HepG2 (cell line): ENCODE measurements at regions not wholly inside any gene's neighbourhood (a gene's known extent, or its start where the extent isn't known, plus 50 kb on each side); places are given as distances from the start of the nearest gene placed in this dataset.
A peak's percentile ranks its signal among the peaks of the same experiment; 100 is the strongest.

ENCODE experiments used
- ATAC-seq: fragments of 200-7000 bp; cut with Tn5 transposase; 3 replicates; pipeline ENCODE4 v1.9.1; 2020; ENCODE audit warnings: mild to moderate bottlenecking, moderate library complexity
- BruUV-seq: library from RNA; stranded (reverse); fragments of 400-500 nt; replicated peaks from 2 replicates; lab custom pipeline; 2021; lab: Mats Ljungman, UMichigan
- CTCF ChIA-PET: fragments of 300-600 bp; formaldehyde crosslinking; extraction: SDS; loops from one replicate; lab custom pipeline; 2021; ENCODE audit warnings: low total read pairs, inconsistent platforms, low intra/inter-chr PET ratio; lab: Yijun Ruan, JAX
- POLR2A ChIA-PET: fragments of 350-600 bp; sonication (Branson Sonifier 250); formaldehyde crosslinking; loops from one replicate; lab custom pipeline; 2020; ENCODE audit warnings: antibody characterized with exemption, inconsistent platforms; lab: Yijun Ruan, JAX
- DNase-seq: peaks from one replicate; pipeline ENCODE4 v3.0.0-alpha.2; 2015; ENCODE audit warnings: low spot score
- FAIRE-seq: peaks from 3 replicates; lab custom pipeline; 2011; peaks lifted over from hg19 to GRCh38; lab: Jason Lieb, UNC
- H2AFZ ChIP-seq: one replicate; pipeline ENCODE4 v1.6.1; 2011; ENCODE audit warnings: low read length, inconsistent platforms
- H3K27ac ChIP-seq: fragments of 300-600 bp; 3 replicates; pipeline ENCODE4 v1.8.0; 2011; ENCODE audit warnings: mixed run types, mild to moderate bottlenecking, mixed read lengths, low read length, inconsistent platforms; ENCODE audit not compliant: insufficient read depth; ENCODE audit errors: extremely low read length
- H3K27me3 ChIP-seq, 2 experiments: fragments of 200-600 bp in 1 of 2; 2 replicates in 1 of 2; 3 replicates in 1 of 2; pipeline versions ENCODE4 v1.6.0 to v1.8.0; 2011; ENCODE audit warnings: low read length in 2 of 2, mild to moderate bottlenecking in 2 of 2, moderate library complexity in 2 of 2, inconsistent platforms in 1 of 2; ENCODE audit not compliant: insufficient read depth in 2 of 2, control insufficient read depth in 1 of 2
- H3K36me3 ChIP-seq, 2 experiments: fragments of 200-600 bp in 1 of 2; replicated peaks in 1 of 2; 2 replicates in 1 of 2; 3 replicates in 1 of 2; pipeline versions ENCODE4 v1.5.1 to v1.8.0; 2011; ENCODE audit warnings: low read length in 2 of 2, inconsistent platforms in 1 of 2; ENCODE audit not compliant: insufficient read depth in 2 of 2, control insufficient read depth in 1 of 2
- H3K4me1 ChIP-seq: 2 replicates; pipeline ENCODE4 v1.5.1; 2012; ENCODE audit warnings: low read length, inconsistent platforms; ENCODE audit not compliant: insufficient read depth
- H3K4me2 ChIP-seq: 2 replicates; pipeline ENCODE4 v1.6.0; 2011; ENCODE audit warnings: low read depth, low read length, inconsistent platforms
- H3K4me3 ChIP-seq, 3 experiments: fragments of 200-600 bp in 1 of 3; sonication (generic), shearing (Covaris generic) in 1 of 3; replicated peaks in 1 of 3; 2 replicates each; pipeline ENCODE4 v1.5.1; 2011 to 2016; ENCODE audit warnings: low read length in 3 of 3, inconsistent platforms in 2 of 3, low read depth in 2 of 3, mild to moderate bottlenecking in 2 of 3, control low read depth in 1 of 3, mixed read lengths in 1 of 3; ENCODE audit not compliant: insufficient read depth in 1 of 3
- H3K79me2 ChIP-seq: one replicate; pipeline ENCODE4 v1.6.1; 2011; ENCODE audit warnings: low read length, inconsistent platforms; ENCODE audit not compliant: insufficient read depth
- H3K9ac ChIP-seq: 2 replicates; pipeline ENCODE4 v1.6.0; 2011; ENCODE audit warnings: mild to moderate bottlenecking, low read depth, low read length, inconsistent platforms; ENCODE audit not compliant: insufficient read depth
- H3K9me3 ChIP-seq: 2 replicates; pipeline ENCODE4 v1.5.1; 2012; ENCODE audit warnings: mild to moderate bottlenecking, low read length
- H4K20me1 ChIP-seq: 2 replicates; pipeline ENCODE4 v1.6.0; 2011; ENCODE audit warnings: inconsistent platforms, mild to moderate bottlenecking, low read length, moderate library complexity; ENCODE audit not compliant: insufficient read depth
- CEBPB ChIP-seq: IDR thresholded peaks from 2 replicates; pipeline ENCODE4 v1.6.1; 2011; ENCODE audit warnings: low read depth, low read length, improper control_type of control experiment, borderline replicate concordance
- MZF1 ChIP-seq: sonication (generic); formaldehyde crosslinking; IDR thresholded peaks from 2 replicates; pipeline ENCODE4 v1.8.1; 2023; ENCODE audit warnings: mild to moderate bottlenecking, missing genetic modification reagents, borderline replicate concordance
- POLR2G ChIP-seq: fragments of 200-400 bp; formaldehyde crosslinking; IDR thresholded peaks from 2 replicates; pipeline ENCODE4 v1.6.1; 2018; ENCODE audit warnings: mild to moderate bottlenecking, low read depth, low read length, moderate library complexity
- ZNF772 ChIP-seq: sonication (generic); formaldehyde crosslinking; IDR thresholded peaks from 2 replicates; pipeline ENCODE4 v1.5.0; 2020; ENCODE audit warnings: mild to moderate bottlenecking, missing genetic modification reagents
- WGBS: methylation state at CpG from one replicate; pipeline ENCODE4 v1.1.6; 2017; ENCODE audit warnings: low lambda C conversion rate; 5-methylcytosine and 5-hydroxymethylcytosine counted together
- in situ Hi-C: cut with HindIII; loops from 2 replicates; pipeline ENCODE4 v1.10.0; 2017; ENCODE audit warnings: low pct_unique_long_range_greater_than_20kb; ENCODE audit not compliant: extremely low pct_ligation_motif_present
- intact Hi-C: fragments of 100-400 bp; cut with micrococcal nuclease; formaldehyde crosslinking; loops from one replicate; pipeline ENCODE4 v1.10.0; 2022; ENCODE audit not compliant: unreplicated experiment
- TF ChIP-seq, protein P1 (sequence below): sonication (generic); formaldehyde crosslinking; IDR thresholded peaks from 2 replicates; pipeline ENCODE4 v1.4.0; 2020; ENCODE audit warnings: missing genetic modification reagents
- TF ChIP-seq, protein P2 (sequence below): conservative IDR thresholded peaks from 2 replicates; pipeline ENCODE4 v1.6.1; 2018; ENCODE audit warnings: missing genetic modification reagents

DNA sequence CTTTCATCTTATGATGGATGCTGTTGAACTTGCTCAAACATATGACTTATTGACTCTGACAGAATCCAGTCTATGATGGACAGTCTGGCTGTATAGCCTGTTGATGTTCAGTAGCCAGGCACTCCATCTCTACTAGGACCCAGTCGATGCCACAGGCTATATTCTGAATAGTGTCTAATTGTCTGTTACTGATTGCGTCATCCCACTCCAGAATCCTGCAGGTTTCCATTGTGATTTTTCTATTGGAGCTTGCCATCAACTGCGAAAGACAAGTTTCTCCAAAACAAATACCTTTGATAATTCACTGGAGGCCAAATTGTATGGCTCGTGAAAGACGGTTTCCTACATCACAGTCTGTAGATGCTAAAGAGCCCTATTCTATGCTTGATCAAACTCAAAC, 481.7 kb upstream of the CHORDC1 start:
- no peak for FAIRE-seq
- WGBS = 41% methylated on average over 5 of the region's 5 CpGs
- Histone ChIP-seq H3K27ac (no peak overlapping the region), H3K9ac (no peak overlapping the region), H3K79me2 (no peaks in the 10 kb centered on the region), H3K4me1 (no peaks in the 10 kb centered on the region), H3K36me3 (no peaks in the 10 kb centered on the region), H4K20me1 (no peaks in the 10 kb centered on the region), H3K4me3 (no peak overlapping the region), H2AFZ (no peak overlapping the region), H3K27me3 (no peaks in the 10 kb centered on the region; a peak in 1 of 5 replicates), H3K9me3 (peaks cover 47% of the 10 kb centered on the region), H3K4me2 (no peak overlapping the region)
- POLR2A ChIA-PET = no interaction called here
- ATAC-seq = no peak
- TF ChIP-seq ZNF772 (CRISPR knock-in tag) (no peak), CEBPB (peak; percentile 62; the same call in 1 of the 2 replicates), MZF1 (no peak), POLR2G (no peak)
- TF ChIP-seq, protein P1, sequence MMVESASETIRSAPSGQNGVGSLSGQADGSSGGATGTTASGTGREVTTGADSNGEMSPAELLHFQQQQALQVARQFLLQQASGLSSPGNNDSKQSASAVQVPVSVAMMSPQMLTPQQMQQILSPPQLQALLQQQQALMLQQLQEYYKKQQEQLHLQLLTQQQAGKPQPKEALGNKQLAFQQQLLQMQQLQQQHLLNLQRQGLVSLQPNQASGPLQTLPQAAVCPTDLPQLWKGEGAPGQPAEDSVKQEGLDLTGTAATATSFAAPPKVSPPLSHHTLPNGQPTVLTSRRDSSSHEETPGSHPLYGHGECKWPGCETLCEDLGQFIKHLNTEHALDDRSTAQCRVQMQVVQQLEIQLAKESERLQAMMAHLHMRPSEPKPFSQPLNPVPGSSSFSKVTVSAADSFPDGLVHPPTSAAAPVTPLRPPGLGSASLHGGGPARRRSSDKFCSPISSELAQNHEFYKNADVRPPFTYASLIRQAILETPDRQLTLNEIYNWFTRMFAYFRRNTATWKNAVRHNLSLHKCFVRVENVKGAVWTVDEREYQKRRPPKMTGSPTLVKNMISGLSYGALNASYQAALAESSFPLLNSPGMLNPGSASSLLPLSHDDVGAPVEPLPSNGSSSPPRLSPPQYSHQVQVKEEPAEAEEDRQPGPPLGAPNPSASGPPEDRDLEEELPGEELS (CRISPR knock-in tag) = no peak
- TF ChIP-seq, protein P2, sequence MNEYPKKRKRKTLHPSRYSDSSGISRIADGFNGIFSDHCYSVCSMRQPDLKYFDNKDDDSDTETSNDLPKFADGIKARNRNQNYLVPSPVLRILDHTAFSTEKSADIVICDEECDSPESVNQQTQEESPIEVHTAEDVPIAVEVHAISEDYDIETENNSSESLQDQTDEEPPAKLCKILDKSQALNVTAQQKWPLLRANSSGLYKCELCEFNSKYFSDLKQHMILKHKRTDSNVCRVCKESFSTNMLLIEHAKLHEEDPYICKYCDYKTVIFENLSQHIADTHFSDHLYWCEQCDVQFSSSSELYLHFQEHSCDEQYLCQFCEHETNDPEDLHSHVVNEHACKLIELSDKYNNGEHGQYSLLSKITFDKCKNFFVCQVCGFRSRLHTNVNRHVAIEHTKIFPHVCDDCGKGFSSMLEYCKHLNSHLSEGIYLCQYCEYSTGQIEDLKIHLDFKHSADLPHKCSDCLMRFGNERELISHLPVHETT (CRISPR knock-in tag) = no peak
- no peak for DNase-seq
- in situ Hi-C loops = no loop called here
- CTCF ChIA-PET = no interaction called here
- no TSS peak for BruUV-seq
- intact Hi-C loops = no loop called here
